ENCODE measurements at regions not wholly inside any gene's neighbourhood (a gene's known extent, or its start where the extent isn't known, plus 50 kb on each side); places are given as distances from the start of the nearest gene placed in this dataset.
"Not testable (repeated sequence)": the region's sequence is repeated elsewhere in the genome, so short reads cannot be mapped to it uniquely, and the experiment has no call there.

- DNase-seq: no peak
Observed at GRCh38 chr10:109261231-109261630, 662.1 kb downstream of the XPNPEP1 start.

GRCh38 chr10:109259293-109259692 lies 664.0 kb downstream of the XPNPEP1 start:
- DNase-seq: peak; percentile 7

GRCh38 chr10:109253306-109253705 lies 670.0 kb downstream of the XPNPEP1 start:
- DNase-seq: no peak

DNA sequence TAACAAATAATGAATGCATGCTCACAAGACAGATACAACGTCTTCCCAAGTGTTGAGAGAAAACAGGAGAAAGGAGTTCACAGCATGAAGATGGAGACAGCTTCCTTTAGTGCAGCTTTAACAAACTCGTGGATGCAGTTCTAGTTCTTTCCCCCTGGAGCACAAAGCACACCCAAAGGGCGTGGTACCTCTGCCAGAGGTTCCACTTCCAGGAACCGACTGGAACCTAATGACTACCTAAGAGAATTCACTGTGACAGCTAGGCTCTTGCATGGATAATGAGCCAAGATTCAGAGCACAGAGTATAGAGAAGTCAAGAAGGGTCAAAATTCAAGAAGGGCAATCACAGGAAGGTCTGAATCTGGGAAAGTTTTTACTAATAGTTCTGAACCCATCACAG lies 673.2 kb downstream of the XPNPEP1 start:
- DNase-seq: no peak

DNA sequence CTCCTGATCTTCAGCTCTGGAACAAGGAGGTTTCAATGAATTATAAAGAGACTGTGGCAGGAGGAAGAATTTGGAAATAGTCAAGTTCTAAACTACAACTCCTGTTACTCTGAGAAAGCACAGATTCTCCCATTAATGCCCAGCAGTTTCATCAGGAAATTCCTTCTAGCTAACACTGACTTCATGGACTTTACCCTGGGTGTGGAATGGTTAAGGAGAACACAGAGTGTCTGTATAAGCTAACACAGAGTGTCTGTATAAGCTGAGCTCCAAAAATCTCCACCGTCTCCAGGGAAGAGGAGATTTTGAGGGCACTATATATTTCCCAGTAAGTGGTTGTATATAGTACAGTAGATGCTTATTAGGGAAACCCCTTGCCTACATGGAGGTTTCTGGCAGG lies 675.5 kb downstream of the XPNPEP1 start:
- no peak for DNase-seq

DNA sequence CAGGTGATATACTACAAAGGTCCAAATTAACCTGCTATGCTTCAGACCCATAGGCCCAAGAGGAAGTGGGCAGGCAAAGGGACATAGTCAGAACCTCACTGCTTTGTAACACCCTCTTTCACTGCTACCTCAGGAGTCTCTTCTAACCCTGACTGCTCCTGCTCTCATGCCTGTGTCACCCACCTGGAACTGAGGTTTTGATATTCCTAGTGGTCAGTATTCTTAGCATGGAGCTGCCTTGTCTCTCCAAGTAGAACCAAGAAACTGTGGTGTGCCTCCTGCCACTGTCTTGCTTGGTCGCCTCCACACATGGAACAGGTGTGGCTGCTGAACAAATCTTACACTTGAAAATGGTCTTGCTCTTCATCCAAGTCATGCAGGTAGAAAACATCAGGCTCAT lies 677.5 kb downstream of the XPNPEP1 start:
- DNase-seq: no peak

- DNase-seq: no peak
Observed at GRCh38 chr10:109239371-109239770, 683.9 kb downstream of the XPNPEP1 start.

GRCh38 chr10:109237682-109238081 lies 685.6 kb downstream of the XPNPEP1 start:
- no peak for DNase-seq

- DNase-seq: no peak
Observed at GRCh38 chr10:109237050-109237449, 686.3 kb downstream of the XPNPEP1 start.

DNA sequence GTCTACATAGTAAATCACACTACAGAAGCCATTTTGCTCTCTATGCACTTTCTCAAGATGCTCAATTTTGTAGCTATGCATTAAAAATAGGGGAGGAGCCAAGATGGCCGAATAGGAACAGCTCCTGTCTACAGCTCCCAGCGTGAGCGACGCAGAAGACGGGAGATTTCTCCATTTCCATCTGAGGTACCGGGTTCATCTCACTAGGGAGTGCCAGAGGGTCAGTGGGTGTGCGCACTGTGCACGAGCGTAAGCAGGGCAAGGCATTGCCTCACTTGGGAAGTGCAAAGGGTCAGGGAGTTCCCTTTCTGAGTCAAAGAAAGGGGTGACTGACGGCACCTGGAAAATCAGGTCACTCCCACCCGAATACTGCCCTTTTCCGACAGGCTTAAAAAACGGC lies 699.8 kb downstream of the XPNPEP1 start:
- not testable (repeated sequence) for DNase-seq

DNA sequence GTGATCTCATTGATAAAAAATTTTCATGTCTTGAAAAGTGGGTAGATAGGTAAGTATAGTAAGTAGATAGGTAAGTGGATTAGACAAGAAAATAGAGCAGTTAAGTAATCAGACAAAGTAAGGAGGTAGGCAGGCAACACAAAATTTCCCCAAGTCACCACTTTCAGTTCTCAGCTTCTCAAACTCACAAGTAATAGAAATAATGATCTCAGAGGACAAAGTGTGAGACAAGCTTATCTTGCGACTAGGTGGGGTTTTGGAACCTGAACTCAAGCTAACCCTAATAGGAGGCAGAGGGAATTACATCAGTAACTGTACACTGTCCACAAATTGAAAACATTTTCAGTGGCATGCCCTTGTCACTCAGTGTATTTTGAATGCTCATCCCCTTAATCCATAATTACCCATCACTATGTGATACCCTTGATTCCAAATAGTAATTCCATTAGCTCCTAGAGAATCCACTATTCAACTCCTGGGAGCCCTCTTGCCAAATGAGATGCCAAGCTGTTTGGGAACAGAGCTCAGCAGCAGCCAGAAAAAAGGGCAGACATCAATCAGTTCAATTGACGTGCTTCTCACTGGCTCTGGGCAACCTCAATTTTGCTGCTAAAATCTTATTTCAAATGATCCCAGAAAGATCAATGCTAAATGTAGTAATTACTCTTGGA lies 703.2 kb downstream of the XPNPEP1 start:
- no peak for DNase-seq

GRCh38 chr10:109218207-109218606 lies 705.1 kb downstream of the XPNPEP1 start:
- DNase-seq: no peak

DNA sequence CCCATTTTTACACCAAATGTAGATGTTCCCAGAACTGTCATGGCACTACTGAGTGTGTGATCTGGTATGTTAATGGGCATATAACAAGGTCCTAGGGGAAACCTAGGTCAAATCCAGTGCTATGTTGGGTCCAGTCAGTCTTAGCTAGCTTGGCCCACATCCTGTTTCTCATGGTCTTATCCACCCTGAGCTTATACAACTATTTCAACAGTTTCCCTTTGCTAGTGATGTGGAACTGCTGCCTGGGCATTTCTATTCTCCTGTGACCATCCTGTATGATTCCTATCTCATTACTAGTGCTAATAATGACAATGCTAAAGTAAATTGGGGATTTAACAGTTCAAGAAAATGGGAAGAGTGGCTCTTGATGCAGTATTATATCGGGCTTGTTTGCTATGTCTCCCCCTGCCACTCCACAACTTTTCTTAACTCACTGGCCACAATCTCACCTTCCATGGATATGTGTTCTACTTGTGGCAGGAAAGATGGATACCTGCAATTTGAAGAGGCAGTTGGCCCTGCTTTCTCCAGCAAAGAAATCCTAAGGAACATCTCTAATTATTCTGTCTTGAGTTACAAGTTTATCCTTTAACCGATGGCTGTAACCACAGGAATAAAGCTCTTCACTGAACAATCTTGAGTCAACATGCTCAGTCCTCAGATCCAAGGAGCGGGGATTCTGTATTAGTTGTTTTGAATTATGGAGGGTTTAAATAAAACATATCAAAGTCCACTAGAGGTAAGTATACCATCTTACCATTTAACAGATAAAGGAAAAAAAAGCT lies 707.8 kb downstream of the XPNPEP1 start:
- no peak for DNase-seq

DNA sequence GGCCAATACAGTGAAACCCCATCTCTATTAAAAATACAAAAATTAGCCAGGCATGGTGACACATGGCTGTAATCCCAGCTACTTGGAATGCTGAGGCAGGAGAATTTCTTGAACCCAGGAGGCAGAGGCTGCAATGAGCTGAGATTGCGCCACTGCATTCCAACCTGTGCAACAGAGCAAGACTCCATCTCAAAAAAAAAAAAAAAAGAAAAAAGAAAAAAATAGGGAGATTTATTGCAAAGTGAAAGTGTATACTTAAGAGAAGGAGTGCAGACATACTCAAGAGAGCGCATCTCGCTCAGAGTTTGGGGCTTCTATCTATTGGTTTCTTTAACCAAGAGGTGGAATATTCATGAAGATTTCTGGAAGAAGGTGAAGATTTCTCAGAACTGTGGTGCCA lies 708.4 kb downstream of the XPNPEP1 start:
- DNase-seq: not testable (repeated sequence)

GRCh38 chr10:109207361-109207760 lies 716.0 kb downstream of the XPNPEP1 start:
- DNase-seq: no peak

DNA sequence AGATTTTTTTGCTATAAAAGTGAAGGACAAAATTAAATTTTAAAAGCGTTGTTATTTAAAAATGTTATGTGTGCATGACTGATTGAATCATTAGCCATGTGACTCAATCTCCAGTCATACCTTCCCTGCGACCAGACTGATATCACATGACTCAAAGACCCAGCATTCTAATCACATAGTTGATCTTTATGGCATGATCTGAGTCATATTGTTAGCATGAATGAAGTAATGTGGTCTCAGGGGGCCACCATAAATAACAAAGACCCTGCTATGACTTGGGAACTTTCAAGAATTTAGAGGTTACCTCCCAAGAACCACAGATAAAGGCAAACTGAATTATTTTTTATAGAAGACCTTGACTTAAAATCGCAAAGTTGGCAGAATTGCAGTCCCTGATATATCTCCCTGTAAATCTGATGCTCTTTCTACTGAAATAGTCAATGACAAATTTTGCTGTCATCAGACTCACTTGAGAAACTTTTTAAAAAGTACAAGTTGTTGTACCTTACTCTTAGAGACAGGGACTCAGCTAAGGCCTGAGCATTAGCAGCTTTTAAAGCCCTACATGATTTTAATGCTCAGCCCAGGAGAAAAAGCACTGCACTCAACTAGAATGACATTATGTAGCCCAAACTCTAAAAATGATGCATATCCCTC lies 717.3 kb downstream of the XPNPEP1 start:
- peak; percentile 95 for DNase-seq

DNA sequence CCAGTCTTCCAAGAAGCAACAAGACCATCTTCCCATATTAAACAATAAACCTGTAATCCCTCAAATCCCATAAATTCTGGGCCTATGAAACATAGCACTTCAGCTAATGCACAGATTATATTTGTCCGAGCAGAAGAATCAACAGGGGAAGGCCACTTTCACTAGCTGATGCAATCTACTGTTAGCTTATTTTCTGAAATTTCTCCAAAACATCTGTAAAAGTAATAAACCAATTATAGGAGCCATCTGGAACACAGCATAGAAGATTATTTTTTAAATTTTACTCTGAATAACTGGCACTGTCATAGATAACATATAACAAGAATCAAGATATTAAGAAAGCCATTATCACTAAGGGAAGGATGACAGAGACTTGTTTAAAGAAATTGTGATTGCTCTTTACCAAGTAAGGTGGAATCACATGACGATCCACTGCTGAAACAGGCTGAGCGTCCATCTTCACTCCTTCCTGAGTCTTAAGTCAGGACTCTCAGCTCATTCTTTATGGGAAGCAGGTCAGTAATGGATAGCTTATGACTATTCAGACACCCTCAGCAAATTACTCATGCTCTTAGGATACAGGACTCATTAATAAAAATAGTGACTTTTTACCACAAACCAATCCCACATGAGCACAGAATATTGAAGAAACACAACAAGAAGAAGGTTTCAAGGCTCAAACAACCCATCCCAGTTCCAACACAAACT lies 719.5 kb downstream of the XPNPEP1 start:
- peak; percentile 34 for DNase-seq

DNA sequence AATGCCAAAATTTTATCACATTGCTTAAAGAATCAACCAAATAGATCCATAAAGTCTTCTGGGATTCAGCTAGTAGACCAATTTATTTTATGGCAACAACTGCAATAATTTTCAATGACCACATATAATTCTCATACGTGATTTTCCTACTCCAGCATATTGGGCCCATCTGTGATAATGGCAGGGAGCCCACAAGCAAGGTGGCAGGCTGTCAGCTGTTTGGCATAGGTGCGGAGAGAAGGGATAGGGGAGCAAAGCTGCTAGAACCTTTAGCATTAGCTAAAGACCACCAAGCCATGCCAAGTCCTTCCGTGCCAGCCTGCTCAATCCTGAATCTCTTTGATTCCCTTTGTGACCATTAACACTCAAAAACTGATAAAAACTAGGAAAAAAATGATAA lies 721.2 kb downstream of the XPNPEP1 start:
- no peak for DNase-seq

- DNase-seq: no peak
Observed at GRCh38 chr10:109200646-109201045, 722.7 kb downstream of the XPNPEP1 start.

DNA sequence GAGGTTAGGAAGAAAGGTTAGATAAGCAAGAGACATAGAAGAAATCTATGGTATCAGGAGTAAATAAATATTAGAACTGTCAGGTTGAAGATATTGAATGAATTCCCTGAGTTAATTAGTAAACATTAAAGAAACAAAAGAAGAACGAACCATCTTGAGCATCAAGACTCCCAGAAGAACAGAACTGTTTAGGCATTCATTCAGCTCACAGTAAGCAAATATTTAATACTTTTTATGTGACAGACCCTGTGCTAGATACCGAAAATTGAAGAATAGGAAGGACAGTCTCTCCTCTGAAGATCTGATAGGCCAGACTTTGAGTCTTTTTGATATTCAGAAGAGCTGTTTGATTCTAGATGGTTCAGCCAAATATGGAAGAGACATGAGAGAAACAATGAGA lies 731.5 kb downstream of the XPNPEP1 start:
- DNase-seq: no peak

DNA sequence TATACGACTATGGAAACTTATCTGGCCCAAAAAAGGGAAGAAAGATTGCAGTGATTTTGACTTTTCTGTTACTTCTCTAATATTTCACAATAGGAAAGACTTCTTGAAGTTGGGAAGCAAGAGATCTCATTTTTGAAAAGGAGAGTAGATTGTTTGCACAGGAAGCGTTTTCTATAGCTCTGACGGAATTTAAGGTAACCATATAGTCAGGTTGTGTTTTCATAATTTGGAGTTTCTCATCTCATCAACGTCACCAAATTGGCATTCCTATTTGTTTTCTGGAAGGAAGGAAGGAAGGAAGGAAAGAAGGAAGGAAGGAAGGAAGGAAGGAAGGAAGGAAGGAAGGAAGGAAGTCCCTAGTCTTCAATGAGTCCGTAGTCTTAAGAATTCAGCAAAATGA lies 732.0 kb downstream of the XPNPEP1 start:
- no peak for DNase-seq

- no peak for DNase-seq
Observed at GRCh38 chr10:109187677-109188076, 735.6 kb downstream of the XPNPEP1 start.

DNA sequence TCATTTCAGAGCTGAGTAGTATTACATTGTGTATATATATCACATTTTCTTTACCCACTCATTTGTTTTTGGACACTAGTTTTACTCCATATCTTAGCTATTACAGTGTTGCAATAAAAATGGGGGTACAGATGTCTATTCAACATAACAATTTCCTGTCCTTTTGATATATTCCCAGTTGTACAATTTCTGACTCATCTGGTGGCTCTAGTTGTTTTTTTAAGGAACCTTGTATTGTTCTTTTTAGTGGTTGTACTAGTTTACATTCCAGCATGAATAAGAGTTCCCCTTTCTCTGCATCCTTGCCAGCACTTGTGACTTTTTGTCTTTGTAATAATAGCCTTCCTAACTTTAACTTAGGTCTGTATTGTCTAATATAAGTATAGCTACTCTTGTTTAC lies 739.9 kb downstream of the XPNPEP1 start:
- peak; percentile 32 for DNase-seq
